H1 (cell line): ENCODE measurements at regions not wholly inside any gene's neighbourhood (a gene's known extent, or its start where the extent isn't known, plus 50 kb on each side); places are given as distances from the start of the nearest gene placed in this dataset.

Experiments used
- ASH2L ChIP-seq: fragments of 200-600, 300-600 bp; sonication (generic); IDR thresholded peaks from one replicate; pipeline ENCODE4 v1.7.1; 2017; ENCODE audit warnings: low read length
- CTBP2 ChIP-seq: IDR thresholded peaks from 2 replicates; pipeline ENCODE4 v1.7.0; 2011; ENCODE audit warnings: borderline replicate concordance, mild to moderate bottlenecking, moderate library complexity, mixed read lengths, low read length; ENCODE audit not compliant: insufficient read depth, insufficient read length
- EZH2 ChIP-seq: fragments of 200-600 bp; sonication (generic); IDR thresholded peaks from 2 replicates; pipeline ENCODE4 v1.7.1; 2012; ENCODE audit warnings: low read depth, mild to moderate bottlenecking, moderate library complexity, low read length, inconsistent platforms; ENCODE audit not compliant: severe bottlenecking
- HDAC2 ChIP-seq, 2 experiments: fragments of 300-600 bp in 1 of 2; sonication (generic) in 1 of 2; IDR thresholded peaks; 2 replicates each; pipeline ENCODE4 v1.6.1; 2011 to 2012; ENCODE audit warnings: low read depth in 2 of 2, low read length in 2 of 2, mild to moderate bottlenecking in 2 of 2, moderate library complexity in 2 of 2, borderline replicate concordance in 1 of 2, inconsistent platforms in 1 of 2
- HDAC6 ChIP-seq: IDR thresholded peaks from one replicate; pipeline ENCODE4 v1.7.1; 2012; ENCODE audit warnings: low read depth, mild to moderate bottlenecking, inconsistent platforms, low read length, moderate library complexity
- SIRT6 ChIP-seq: IDR thresholded peaks from one replicate; pipeline ENCODE4 v1.7.1; 2012; ENCODE audit warnings: low read length, inconsistent platforms

GRCh38 chr4:54929459-54929858 is 195.9 kb downstream of the KDR start (continued):
- TF ChIP-seq SIRT6 (no peak), HDAC2 (IDR thresholded peaks at IDR 0.05; ENCODE audit: borderline replicate concordance in 1 of 2, low read depth in 2 of 2, low read length in 2 of 2) (no peak), ASH2L (no peak), CTBP2 (no peak), EZH2 (no peak), HDAC6 (no peak)
